SU-DHL-6 (cell line): ENCODE measurements at regions not wholly inside any gene's neighbourhood (a gene's known extent, or its start where the extent isn't known, plus 50 kb on each side); places are given as distances from the start of the nearest gene placed in this dataset.

Source experiments
- CTCF ChIP-seq: fragments of 200-600 bp; sonication (generic); IDR thresholded peaks from one replicate; pipeline ENCODE4 v1.5.1; 2017; ENCODE audit warnings: antibody characterized with exemption, mild to moderate bottlenecking, low read length, moderate library complexity; ENCODE audit not compliant: insufficient read depth, poor library complexity, severe bottlenecking
- EZH2phosphoT487 ChIP-seq: fragments of 200-600 bp; sonication (generic), shearing (Covaris generic); conservative IDR thresholded peaks from 2 replicates; pipeline ENCODE4 v1.6.1; 2018; ENCODE audit warnings: mild to moderate bottlenecking, antibody characterized with exemption, low read length, moderate library complexity, mixed read lengths

GRCh38 chr9:129398101-129398960 lies 220.3 kb upstream of the IER5L start:
- no peak for TF ChIP-seq CTCF
- TF ChIP-seq EZH2phosphoT487 = no peak
